WERI-Rb-1 (cell line): ENCODE measurements at regions not wholly inside any gene's neighbourhood (a gene's known extent, or its start where the extent isn't known, plus 50 kb on each side); places are given as distances from the start of the nearest gene placed in this dataset.

Experiments used
- DNase-seq: peaks from one replicate; pipeline ENCODE4 v3.0.0-alpha.2; 2020
- H3K27ac ChIP-seq: fragments of 250-450 bp; sonication (Bioruptor Pico); 2 replicates; pipeline ENCODE4 v1.5.1; 2020; ENCODE audit warnings: mild to moderate bottlenecking, moderate library complexity
- H3K27me3 ChIP-seq: fragments of 250-450 bp; sonication (Bioruptor Pico); 2 replicates; pipeline ENCODE4 v1.5.1; 2021; ENCODE audit warnings: mild to moderate bottlenecking, low read depth, moderate library complexity; ENCODE audit not compliant: insufficient read depth, severe bottlenecking
- H3K36me3 ChIP-seq: fragments of 250-450 bp; sonication (Bioruptor Pico); 2 replicates; pipeline ENCODE4 v1.5.1; 2020; ENCODE audit warnings: mild to moderate bottlenecking, moderate library complexity
- H3K4me3 ChIP-seq: 2 replicates; pipeline ENCODE4 v1.5.1; 2011; ENCODE audit warnings: low read depth, mild to moderate bottlenecking, control low read depth, low read length
- H3K9me3 ChIP-seq: fragments of 250-450 bp; sonication (Bioruptor Pico); 2 replicates; pipeline ENCODE4 v1.5.1; 2021; ENCODE audit warnings: mild to moderate bottlenecking, moderate library complexity; ENCODE audit not compliant: severe bottlenecking
- CTCF ChIP-seq: IDR thresholded peaks from 2 replicates; pipeline ENCODE4 v1.5.1; 2011; ENCODE audit warnings: low read depth, mild to moderate bottlenecking, control low read depth, inconsistent platforms, low read length

DNA sequence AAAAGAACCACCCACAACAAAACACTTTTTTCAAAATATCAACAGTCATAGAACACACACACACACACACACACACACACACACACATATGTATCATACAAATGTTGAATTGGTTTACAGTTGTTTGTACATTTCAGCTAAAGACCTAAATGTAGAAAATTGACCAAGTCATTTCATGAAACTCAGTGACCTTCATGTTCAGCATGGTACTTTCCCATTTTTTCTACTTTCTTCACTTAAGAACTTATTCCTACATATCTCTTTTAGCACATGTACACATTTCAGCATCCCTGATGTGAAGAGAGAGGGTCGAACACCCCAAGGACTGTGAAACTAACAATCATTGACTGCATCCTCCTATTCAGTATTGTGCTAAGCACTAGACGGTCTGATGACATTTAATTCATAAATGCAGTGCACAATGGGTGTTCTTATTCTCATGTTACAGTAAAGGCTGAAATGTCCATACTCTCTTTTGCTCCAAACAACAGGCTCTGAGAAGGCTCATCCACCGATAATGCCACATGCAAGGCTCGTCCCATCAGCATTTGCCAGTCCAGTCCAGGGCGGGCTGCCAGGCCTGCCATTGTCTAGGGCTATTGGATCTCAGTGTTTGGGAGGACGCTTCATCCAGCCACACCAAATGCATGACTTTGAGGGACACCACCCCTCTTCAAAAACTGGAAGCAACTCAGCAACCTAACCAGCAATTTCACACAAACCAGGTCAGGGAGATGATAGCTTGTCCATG is 150.1 kb upstream of the RUNX1 start:
- TF ChIP-seq CTCF, result no peak
- Histone ChIP-seq H3K9me3 (no peaks in the 10 kb centered on the region), H3K4me3 (no peak overlapping the region), H3K27ac (no peak overlapping the region), H3K27me3 (peaks cover 77% of the 10 kb centered on the region), H3K36me3 (no peaks in the 10 kb centered on the region)
- no peak for DNase-seq

GRCh38 chr21:35198565-35198964 is 149.5 kb upstream of the RUNX1 start:
- Histone ChIP-seq H3K9me3 (no peaks in the 10 kb centered on the region), H3K27ac (no peak overlapping the region), H3K4me3 (no peak overlapping the region), H3K27me3 (peaks cover 72% of the 10 kb centered on the region), H3K36me3 (no peaks in the 10 kb centered on the region)
- no peak for DNase-seq
- no peak for TF ChIP-seq CTCF

DNA sequence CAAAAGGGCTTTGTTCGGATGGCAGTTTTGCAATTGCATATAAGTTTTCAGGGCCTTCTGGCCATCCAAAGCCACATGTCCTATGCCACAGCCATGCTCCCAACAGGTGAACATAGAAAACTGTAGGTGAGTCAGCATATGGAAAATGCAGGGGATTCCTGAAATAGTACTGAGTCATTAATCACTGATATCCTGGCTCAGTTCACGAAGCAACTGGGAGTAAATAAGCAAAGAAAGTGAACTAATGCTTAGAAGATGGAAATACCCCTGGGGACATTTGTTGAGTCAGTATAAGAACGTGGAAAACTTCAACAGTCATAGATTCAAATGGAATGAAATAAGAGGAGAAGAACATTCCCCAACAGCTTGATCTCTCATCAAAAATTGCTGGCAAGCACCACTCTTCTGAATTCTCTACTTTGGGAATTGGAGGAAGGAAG is 148.9 kb upstream of the RUNX1 start:
- no peaks in the 10 kb centered on the region for H3K9me3 ChIP-seq
- H3K27ac ChIP-seq, result no peak overlapping the region
- no peak for DNase-seq
- no peak overlapping the region for H3K4me3 ChIP-seq
- peaks cover 67% of the 10 kb centered on the region for H3K27me3 ChIP-seq
- TF ChIP-seq CTCF, result no peak
- H3K36me3 ChIP-seq, result no peaks in the 10 kb centered on the region

DNA sequence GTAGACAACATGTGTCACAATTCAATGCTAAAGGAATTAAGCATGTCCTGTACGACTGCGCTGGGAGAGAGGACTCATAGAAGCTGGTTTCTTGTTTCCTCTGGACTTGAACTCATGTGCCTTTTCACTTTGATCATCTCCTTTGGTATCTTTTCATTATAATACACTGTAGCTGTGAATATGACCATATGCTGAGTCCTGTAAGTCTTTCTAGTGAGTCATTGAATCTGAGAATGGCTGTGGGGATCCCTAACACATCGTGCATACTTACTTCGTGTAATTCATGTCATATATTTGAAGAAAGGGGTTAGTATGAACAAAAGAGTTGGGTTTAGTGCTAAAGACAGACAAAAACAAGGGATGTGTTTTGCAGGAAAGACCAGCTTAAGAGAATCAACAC is 148.1 kb upstream of the RUNX1 start:
- no peak for DNase-seq
- no peak overlapping the region for H3K27ac ChIP-seq
- no peaks in the 10 kb centered on the region for H3K9me3 ChIP-seq
- H3K27me3 ChIP-seq, result peaks cover 63% of the 10 kb centered on the region
- no peak for TF ChIP-seq CTCF
- H3K4me3 ChIP-seq, result no peak overlapping the region
- H3K36me3 ChIP-seq, result no peaks in the 10 kb centered on the region

GRCh38 chr21:35196128-35196527 is 147.0 kb upstream of the RUNX1 start:
- Histone ChIP-seq H3K27me3 (peaks cover 60% of the 10 kb centered on the region), H3K27ac (no peak overlapping the region), H3K36me3 (no peaks in the 10 kb centered on the region), H3K4me3 (no peak overlapping the region), H3K9me3 (no peaks in the 10 kb centered on the region)
- no peak for TF ChIP-seq CTCF
- no peak for DNase-seq

- peaks cover 58% of the 10 kb centered on the region for H3K27me3 ChIP-seq
- DNase-seq, result no peak
- H3K36me3 ChIP-seq, result no peaks in the 10 kb centered on the region
- no peak overlapping the region for H3K27ac ChIP-seq
- no peaks in the 10 kb centered on the region for H3K9me3 ChIP-seq
- H3K4me3 ChIP-seq, result no peak overlapping the region
- TF ChIP-seq CTCF, result no peak
Measured at GRCh38 chr21:35195232-35195631, 146.1 kb upstream of the RUNX1 start.
